GM23338 (cell line): ENCODE measurements at regions not wholly inside any gene's neighbourhood (a gene's known extent, or its start where the extent isn't known, plus 50 kb on each side); places are given as distances from the start of the nearest gene placed in this dataset.

Source experiments
- EZH2 ChIP-seq: fragments of 200-600 bp; sonication (generic); IDR thresholded peaks from one replicate; pipeline ENCODE4 v1.8.0; 2017; ENCODE audit warnings: antibody characterized with exemption, mild to moderate bottlenecking, low read depth; ENCODE audit not compliant: unreplicated experiment
- EZH2phosphoT487 ChIP-seq: fragments of 200-600 bp; sonication (generic); IDR thresholded peaks from one replicate; pipeline ENCODE4 v1.8.1; 2018; ENCODE audit warnings: antibody characterized with exemption; ENCODE audit not compliant: unreplicated experiment
- JUNB ChIP-seq: IDR thresholded peaks from one replicate; pipeline ENCODE4 v1.6.1; 2016; ENCODE audit warnings: antibody characterized with exemption; ENCODE audit not compliant: unreplicated experiment
- POLR2AphosphoS5 ChIP-seq: IDR thresholded peaks from 2 replicates; pipeline ENCODE4 v1.6.1; 2016; ENCODE audit warnings: antibody characterized with exemption, low read depth
- REST ChIP-seq: IDR thresholded peaks from one replicate; pipeline ENCODE4 v1.6.1; 2018; ENCODE audit warnings: antibody characterized with exemption; ENCODE audit not compliant: unreplicated experiment
- ZNF114 ChIP-seq: fragments of 250-450 bp; sonication (Bioruptor Pico); IDR thresholded peaks from 2 replicates; pipeline ENCODE4 v1.5.0; 2020; ENCODE audit warnings: mild to moderate bottlenecking, moderate library complexity
- TF ChIP-seq, protein P1 (sequence below), 2 experiments: fragments of 200-600 bp in 1 of 2; sonication (generic) in 1 of 2; conservative IDR thresholded peaks; 2 replicates each; pipeline versions ENCODE4 v1.5.1 to v1.6.1; 2016 to 2017; ENCODE audit warnings: antibody characterized with exemption in 2 of 2, low read depth in 2 of 2, mild to moderate bottlenecking in 2 of 2, moderate library complexity in 1 of 2

DNA sequence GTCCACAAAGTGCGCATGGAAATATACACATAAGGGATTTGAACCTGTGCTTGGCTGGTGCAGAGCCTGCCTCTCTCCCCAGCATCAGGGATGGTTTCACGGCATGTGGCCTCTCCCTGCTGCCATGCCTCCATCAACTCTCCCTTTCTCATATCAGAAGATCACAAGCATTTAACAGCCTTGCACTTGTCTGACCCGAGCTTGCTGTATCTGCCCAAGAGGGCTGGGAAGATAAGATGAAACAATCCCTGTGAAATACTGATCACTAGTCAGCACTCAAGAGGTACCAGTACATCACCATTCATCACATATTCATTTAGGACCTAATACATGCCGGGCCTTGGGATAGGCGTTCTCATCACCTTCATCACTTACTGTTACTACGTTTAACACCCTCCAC lies 107.6 kb upstream of the ARHGEF3 start:
- TF ChIP-seq EZH2 = no peak
- TF ChIP-seq, protein P1, sequence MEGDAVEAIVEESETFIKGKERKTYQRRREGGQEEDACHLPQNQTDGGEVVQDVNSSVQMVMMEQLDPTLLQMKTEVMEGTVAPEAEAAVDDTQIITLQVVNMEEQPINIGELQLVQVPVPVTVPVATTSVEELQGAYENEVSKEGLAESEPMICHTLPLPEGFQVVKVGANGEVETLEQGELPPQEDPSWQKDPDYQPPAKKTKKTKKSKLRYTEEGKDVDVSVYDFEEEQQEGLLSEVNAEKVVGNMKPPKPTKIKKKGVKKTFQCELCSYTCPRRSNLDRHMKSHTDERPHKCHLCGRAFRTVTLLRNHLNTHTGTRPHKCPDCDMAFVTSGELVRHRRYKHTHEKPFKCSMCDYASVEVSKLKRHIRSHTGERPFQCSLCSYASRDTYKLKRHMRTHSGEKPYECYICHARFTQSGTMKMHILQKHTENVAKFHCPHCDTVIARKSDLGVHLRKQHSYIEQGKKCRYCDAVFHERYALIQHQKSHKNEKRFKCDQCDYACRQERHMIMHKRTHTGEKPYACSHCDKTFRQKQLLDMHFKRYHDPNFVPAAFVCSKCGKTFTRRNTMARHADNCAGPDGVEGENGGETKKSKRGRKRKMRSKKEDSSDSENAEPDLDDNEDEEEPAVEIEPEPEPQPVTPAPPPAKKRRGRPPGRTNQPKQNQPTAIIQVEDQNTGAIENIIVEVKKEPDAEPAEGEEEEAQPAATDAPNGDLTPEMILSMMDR (conservative IDR thresholded peaks at IDR 0.05; ENCODE audit: low read depth in 2 of 2) = no peak
- TF ChIP-seq POLR2AphosphoS5 = no peak
- TF ChIP-seq REST = no peak
- TF ChIP-seq EZH2phosphoT487 = no peak
- TF ChIP-seq ZNF114 (CRISPR knock-in tag) = no peak
- no peak for TF ChIP-seq JUNB
